ENCODE measurements at regions not wholly inside any gene's neighbourhood (a gene's known extent, or its start where the extent isn't known, plus 50 kb on each side); places are given as distances from the start of the nearest gene placed in this dataset.
"Not testable (repeated sequence)": the region's sequence is repeated elsewhere in the genome, so short reads cannot be mapped to it uniquely, and the experiment has no call there.

DNA sequence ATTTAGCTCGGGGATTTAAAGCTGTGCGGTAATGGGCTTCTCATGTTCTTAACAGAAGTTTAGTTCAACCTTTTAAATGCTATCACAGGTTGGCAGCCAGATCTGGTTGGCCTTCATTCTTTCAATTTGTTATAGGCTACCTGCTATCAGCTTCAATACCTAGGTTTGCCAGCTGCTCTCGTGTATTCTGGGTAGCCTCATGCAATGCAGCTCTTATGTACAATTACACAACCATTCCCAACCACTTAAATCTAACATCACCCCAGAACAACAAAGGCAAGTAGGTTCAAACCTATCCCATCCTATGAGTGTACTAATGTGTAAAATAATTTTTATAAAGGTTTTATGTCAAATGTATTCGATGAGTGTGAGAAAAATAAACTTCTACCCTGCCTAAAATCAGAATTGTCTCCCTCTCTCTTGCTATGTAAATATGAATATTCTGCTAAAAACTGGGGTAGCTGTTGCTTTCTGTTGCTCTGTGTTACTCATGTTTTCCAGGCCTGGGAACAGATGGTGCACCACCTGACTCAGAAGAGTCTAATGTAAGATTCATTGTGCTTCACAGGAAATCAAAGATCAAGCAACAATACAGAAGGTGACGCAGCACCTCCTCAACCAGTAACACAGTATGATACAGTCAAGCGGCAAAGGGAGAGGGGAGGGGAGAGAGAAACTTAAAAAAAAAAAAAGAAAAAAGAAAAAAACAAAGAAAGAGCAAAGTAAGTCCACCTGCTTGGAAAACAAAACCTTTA lies 188.6 kb downstream of the ETV1 start:
- Mint-ChIP-seq H3K4me1 (peaks cover 3 to 10% (median 6%) of the 10 kb centered on the region in 3 donors), H3K27ac (peak overlapping the region in 2 of 8 donors; percentile 5 to 37), H3K36me3 (peaks cover 0 to 17% (median 0%) of the 10 kb centered on the region in 3 donors), H3K9me3 (peaks cover 0 to 2% (median under 1%) of the 10 kb centered on the region in 5 donors), H3K27me3 (peaks cover 0 to 1% of the 10 kb centered on the region in 2 donors), H3K4me3 (no peak overlapping the region)
- ChIA-PET POLR2A (no interaction called here), CTCF (no interaction called here)
- no peaks in the 10 kb centered on the region for H3K36me3 ChIP-seq (ENCODE audit: insufficient read depth, low read length)
- no peak overlapping the region for H3K27ac ChIP-seq (ENCODE audit: low read depth, low read length)
- H3K9me3 ChIP-seq (ENCODE audit: low read length): no peaks in the 10 kb centered on the region
- DNase-seq: peak in 2 of 5 donors; percentile 8 to 52
- no peaks in the 10 kb centered on the region for H3K27me3 ChIP-seq (ENCODE audit: insufficient read depth, low read length, poor library complexity, severe bottlenecking)
- no peak overlapping the region for H3K4me3 ChIP-seq (ENCODE audit: low read length)
- H3K4me1 ChIP-seq (ENCODE audit: insufficient read depth, low read length): no peaks in the 10 kb centered on the region

DNA sequence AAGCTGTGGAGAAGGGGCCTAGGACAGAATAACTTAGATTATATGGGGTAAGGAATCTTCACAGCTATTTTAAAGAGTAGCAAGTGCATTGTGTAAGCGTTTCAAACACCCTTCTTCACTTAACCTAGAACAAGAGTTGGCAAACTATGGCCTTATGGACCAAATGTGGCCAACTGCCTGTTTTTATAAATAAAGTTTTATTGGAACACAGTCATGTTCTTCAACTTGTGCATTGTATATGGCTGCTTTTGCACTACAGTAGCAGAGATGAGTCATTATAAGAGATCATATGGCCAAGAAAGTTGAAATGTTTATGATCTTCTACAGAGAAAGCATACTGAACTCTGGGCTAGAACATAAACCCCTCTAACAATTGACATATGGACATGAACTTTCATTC lies 187.8 kb downstream of the ETV1 start:
- Mint-ChIP-seq H3K27me3 (peaks cover 0 to 3% of the 10 kb centered on the region in 2 donors), H3K4me1 (peaks cover 3 to 10% (median 6%) of the 10 kb centered on the region in 3 donors), H3K36me3 (peaks cover 0 to 20% (median 0%) of the 10 kb centered on the region in 3 donors), H3K27ac (no peak overlapping the region), H3K9me3 (peaks cover 0 to 4% (median 3%) of the 10 kb centered on the region in 5 donors), H3K4me3 (no peak overlapping the region)
- POLR2A ChIA-PET: no interaction called here
- H3K36me3 ChIP-seq (ENCODE audit: insufficient read depth, low read length): no peaks in the 10 kb centered on the region
- no peak for DNase-seq
- CTCF ChIA-PET: no interaction called here
- no peak overlapping the region for H3K27ac ChIP-seq (ENCODE audit: low read depth, low read length)
- no peaks in the 10 kb centered on the region for H3K9me3 ChIP-seq (ENCODE audit: low read length)
- H3K27me3 ChIP-seq (ENCODE audit: insufficient read depth, low read length, poor library complexity, severe bottlenecking): no peaks in the 10 kb centered on the region
- H3K4me3 ChIP-seq (ENCODE audit: low read length): no peak overlapping the region
- no peaks in the 10 kb centered on the region for H3K4me1 ChIP-seq (ENCODE audit: insufficient read depth, low read length)

DNA sequence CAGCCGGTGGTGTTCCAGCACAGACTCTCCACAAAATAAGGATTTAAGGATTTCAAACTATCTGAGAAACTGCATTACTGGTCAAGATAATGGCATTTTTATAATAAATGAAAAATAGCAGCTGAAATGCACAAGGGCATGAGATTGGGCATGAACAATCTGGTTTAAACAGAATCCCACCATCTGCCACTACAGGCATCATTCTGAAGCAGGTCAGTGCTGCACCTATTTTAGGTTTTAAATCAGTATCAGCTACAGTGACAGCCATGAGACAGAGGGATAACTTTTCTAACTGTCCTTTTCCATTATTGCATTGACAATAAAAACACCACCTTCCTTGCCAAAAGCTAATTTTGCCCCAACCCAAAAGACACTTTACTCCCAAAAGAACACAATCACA lies 186.8 kb downstream of the ETV1 start:
- ChIA-PET CTCF (no interaction called here), POLR2A (no interaction called here)
- Histone ChIP-seq H3K4me1 (ENCODE audit: insufficient read depth, low read length) (no peaks in the 10 kb centered on the region), H3K9me3 (ENCODE audit: low read length) (no peaks in the 10 kb centered on the region), H3K4me3 (ENCODE audit: low read length) (no peak overlapping the region), H3K27ac (ENCODE audit: low read depth, low read length) (no peak overlapping the region), H3K27me3 (ENCODE audit: insufficient read depth, low read length, poor library complexity, severe bottlenecking) (no peaks in the 10 kb centered on the region), H3K36me3 (ENCODE audit: insufficient read depth, low read length) (no peaks in the 10 kb centered on the region)
- no peak for DNase-seq
- Mint-ChIP-seq H3K9me3 (peaks cover 0 to 5% (median 3%) of the 10 kb centered on the region in 5 donors), H3K4me3 (no peak overlapping the region), H3K27me3 (peaks cover 0 to 3% of the 10 kb centered on the region in 2 donors), H3K4me1 (peaks cover 3 to 10% (median 6%) of the 10 kb centered on the region in 3 donors), H3K27ac (no peak overlapping the region), H3K36me3 (peaks cover 0 to 20% (median 0%) of the 10 kb centered on the region in 3 donors)

DNA sequence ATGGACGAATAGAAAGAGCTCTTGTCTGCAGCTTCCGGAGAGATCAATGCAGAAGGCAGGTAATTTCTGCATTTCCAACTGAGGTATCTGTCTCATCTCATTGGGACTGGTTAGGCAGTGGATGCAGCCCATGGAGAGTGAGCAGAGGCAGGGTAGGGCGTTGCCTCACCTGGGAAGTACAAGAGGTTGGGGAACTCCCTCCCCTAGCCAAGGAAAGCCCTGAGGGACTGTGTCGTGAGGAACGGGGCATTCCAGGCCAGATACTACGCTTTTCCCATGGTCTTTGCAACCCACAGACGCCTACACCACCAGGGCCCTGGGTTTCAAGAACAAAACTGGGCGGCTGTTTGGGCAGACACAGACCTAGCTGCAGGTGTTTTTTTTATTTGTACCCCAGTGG lies 186.3 kb downstream of the ETV1 start:
- H3K27me3 ChIP-seq (ENCODE audit: insufficient read depth, low read length, poor library complexity, severe bottlenecking): no peaks in the 10 kb centered on the region
- H3K4me3 Mint-ChIP-seq: no peak overlapping the region
- peaks cover 0 to 20% (median 0%) of the 10 kb centered on the region in 3 donors for H3K36me3 Mint-ChIP-seq
- no peak overlapping the region for H3K27ac Mint-ChIP-seq
- H3K27me3 Mint-ChIP-seq: peaks cover 0 to 3% of the 10 kb centered on the region in 2 donors
- H3K27ac ChIP-seq (ENCODE audit: low read depth, low read length): no peak overlapping the region
- ChIA-PET POLR2A (no interaction called here), CTCF (no interaction called here)
- H3K4me1 ChIP-seq (ENCODE audit: insufficient read depth, low read length): no peaks in the 10 kb centered on the region
- H3K9me3 ChIP-seq (ENCODE audit: low read length): no peaks in the 10 kb centered on the region
- H3K9me3 Mint-ChIP-seq: peaks cover 0 to 5% (median 3%) of the 10 kb centered on the region in 5 donors
- H3K36me3 ChIP-seq (ENCODE audit: insufficient read depth, low read length): no peaks in the 10 kb centered on the region
- DNase-seq: no peak
- H3K4me3 ChIP-seq (ENCODE audit: low read length): no peak overlapping the region
- H3K4me1 Mint-ChIP-seq: peaks cover 3 to 10% (median 6%) of the 10 kb centered on the region in 3 donors

DNA sequence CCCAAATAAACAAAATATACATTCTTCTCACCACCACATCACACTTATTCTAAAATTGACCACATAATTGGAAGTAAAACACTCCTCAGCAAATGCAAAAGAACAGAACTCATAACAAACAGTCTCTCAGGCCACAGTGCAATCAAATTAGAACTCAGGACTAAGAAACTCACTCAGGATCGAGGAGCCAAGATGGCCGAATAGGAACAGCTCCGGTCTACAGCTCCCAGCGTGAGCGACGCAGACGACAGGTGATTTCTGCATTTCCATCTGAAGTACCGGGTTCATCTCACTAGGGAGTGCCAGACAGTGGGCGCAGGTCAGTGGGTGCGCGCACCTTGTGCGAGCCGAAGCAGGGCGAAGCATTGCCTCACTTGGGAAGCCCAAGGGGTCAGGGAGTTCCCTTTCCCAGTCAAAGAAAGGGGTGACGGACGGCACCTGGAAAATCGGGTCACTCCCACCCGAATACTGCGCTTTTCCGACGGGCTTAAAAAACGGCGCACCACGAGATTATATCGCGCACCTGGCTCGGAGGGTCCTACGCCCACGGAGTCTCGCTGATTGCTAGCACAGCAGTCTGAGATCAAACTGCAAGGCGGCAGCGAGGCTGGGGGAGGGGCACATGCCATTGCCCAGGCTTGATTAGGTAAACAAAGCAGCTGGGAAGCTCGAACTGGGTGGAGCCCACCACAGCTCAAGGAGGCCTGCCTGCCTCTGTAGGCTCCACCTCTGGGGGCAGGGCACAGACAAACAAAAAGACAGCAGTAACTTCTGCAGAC lies 183.2 kb downstream of the ETV1 start:
- H3K9me3 Mint-ChIP-seq; POLR2A ChIA-PET; H3K4me3 Mint-ChIP-seq; H3K27ac ChIP-seq (ENCODE audit: low read depth, low read length); H3K4me1 Mint-ChIP-seq; H3K27me3 ChIP-seq (ENCODE audit: insufficient read depth, low read length, poor library complexity, severe bottlenecking); H3K4me1 ChIP-seq (ENCODE audit: insufficient read depth, low read length); H3K27me3 Mint-ChIP-seq; H3K4me3 ChIP-seq (ENCODE audit: low read length); H3K36me3 ChIP-seq (ENCODE audit: insufficient read depth, low read length); DNase-seq; H3K27ac Mint-ChIP-seq; CTCF ChIA-PET; H3K9me3 ChIP-seq (ENCODE audit: low read length): not testable (repeated sequence)
- peaks cover 0 to 20% (median 0%) of the 10 kb centered on the region in 3 donors for H3K36me3 Mint-ChIP-seq

DNA sequence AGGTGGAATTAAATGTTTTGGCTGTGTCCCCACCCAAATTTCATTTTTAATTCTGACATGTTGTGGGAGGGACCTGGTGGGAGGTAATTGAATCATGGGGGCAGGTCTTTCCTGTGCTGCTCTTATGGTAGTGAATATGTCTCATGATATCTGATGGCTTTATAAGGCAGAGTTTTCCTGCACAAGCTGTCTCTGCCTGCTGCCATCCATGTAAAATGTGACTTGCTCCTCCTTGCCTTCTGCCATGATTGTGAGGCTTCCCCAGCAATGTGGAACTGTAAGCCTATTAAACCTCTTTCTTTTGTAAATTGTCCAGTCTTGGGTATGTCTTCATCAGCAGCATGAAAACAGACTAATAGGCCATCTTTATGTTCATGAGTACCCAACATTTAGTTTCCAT lies 172.2 kb downstream of the ETV1 start:
- H3K27ac ChIP-seq (ENCODE audit: low read depth, low read length); H3K4me3 ChIP-seq (ENCODE audit: low read length); H3K4me3 Mint-ChIP-seq; DNase-seq; H3K27me3 Mint-ChIP-seq; H3K4me1 Mint-ChIP-seq; H3K36me3 ChIP-seq (ENCODE audit: insufficient read depth, low read length); POLR2A ChIA-PET; H3K27me3 ChIP-seq (ENCODE audit: insufficient read depth, low read length, poor library complexity, severe bottlenecking); H3K9me3 Mint-ChIP-seq; H3K4me1 ChIP-seq (ENCODE audit: insufficient read depth, low read length); H3K9me3 ChIP-seq (ENCODE audit: low read length); H3K27ac Mint-ChIP-seq; CTCF ChIA-PET: not testable (repeated sequence)
- peaks cover 0 to 18% (median 0%) of the 10 kb centered on the region in 3 donors for H3K36me3 Mint-ChIP-seq

DNA sequence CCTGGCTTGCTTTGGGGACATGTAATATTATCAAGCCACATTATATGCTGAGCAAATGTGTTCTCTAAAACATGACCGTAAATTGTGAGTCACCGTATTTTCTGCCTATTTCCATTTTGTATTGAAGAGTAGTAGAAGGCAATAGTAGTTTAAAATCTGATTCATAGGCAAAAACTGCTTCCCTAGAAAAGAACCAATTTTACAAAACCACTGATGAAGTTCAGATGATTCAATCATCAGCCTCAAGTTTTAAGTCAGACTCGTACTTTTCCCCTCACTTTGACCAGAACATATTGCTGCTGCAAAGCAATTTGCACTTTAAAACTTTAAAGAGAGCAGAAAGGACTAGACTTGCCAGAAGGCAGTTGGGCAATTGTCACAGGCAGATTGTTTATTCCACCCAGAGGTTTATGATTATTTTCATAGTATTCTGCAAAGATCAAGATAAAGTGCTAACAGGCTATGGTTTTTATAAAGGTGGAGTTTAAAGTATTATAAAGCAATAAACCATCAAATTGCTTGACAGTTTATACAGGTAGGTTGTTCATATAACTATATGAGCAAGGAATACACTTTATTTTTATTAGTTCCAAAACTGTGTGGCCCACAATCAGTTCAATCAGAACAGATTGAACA lies 168.2 kb downstream of the ETV1 start:
- Mint-ChIP-seq H3K4me3 (no peak overlapping the region), H3K36me3 (peaks cover 0 to 5% (median 0%) of the 10 kb centered on the region in 3 donors), H3K9me3 (peaks cover 0 to 8% (median 2%) of the 10 kb centered on the region in 5 donors), H3K27ac (peak overlapping the region in 1 of 8 donors; percentile 21), H3K27me3 (no peaks in the 10 kb centered on the region), H3K4me1 (no peaks in the 10 kb centered on the region)
- H3K27ac ChIP-seq (ENCODE audit: low read depth, low read length): no peak overlapping the region
- no peak for DNase-seq
- no peaks in the 10 kb centered on the region for H3K9me3 ChIP-seq (ENCODE audit: low read length)
- no peak overlapping the region for H3K4me3 ChIP-seq (ENCODE audit: low read length)
- H3K27me3 ChIP-seq (ENCODE audit: insufficient read depth, low read length, poor library complexity, severe bottlenecking): no peaks in the 10 kb centered on the region
- CTCF ChIA-PET: no interaction called here
- H3K36me3 ChIP-seq (ENCODE audit: insufficient read depth, low read length): no peaks in the 10 kb centered on the region
- no peaks in the 10 kb centered on the region for H3K4me1 ChIP-seq (ENCODE audit: insufficient read depth, low read length)
- POLR2A ChIA-PET: no interaction called here

DNA sequence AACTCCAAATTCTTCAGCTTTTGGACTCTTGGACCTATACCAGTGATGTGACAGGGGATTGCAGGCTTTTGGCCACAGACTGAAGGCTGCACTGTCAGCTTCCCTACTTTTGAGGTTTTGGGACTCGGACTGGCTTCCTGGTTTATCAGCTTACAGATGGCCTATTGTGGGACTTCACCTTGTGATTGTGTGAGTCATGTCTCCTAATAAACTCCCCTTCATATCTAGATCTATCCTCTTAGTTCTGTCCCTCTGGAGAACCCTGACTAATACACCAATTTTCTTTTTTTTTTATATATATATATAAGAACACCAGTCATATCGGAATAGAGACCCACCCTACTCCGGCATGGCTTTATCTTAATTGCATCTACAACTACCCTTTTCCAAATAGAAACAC lies 166.8 kb downstream of the ETV1 start:
- Histone ChIP-seq H3K36me3 (ENCODE audit: insufficient read depth, low read length) (no peaks in the 10 kb centered on the region), H3K27me3 (ENCODE audit: insufficient read depth, low read length, poor library complexity, severe bottlenecking) (no peaks in the 10 kb centered on the region), H3K4me3 (ENCODE audit: low read length) (no peak overlapping the region), H3K27ac (ENCODE audit: low read depth, low read length) (no peak overlapping the region), H3K4me1 (ENCODE audit: insufficient read depth, low read length) (no peaks in the 10 kb centered on the region), H3K9me3 (ENCODE audit: low read length) (no peaks in the 10 kb centered on the region)
- Mint-ChIP-seq H3K36me3 (no peaks in the 10 kb centered on the region), H3K4me1 (no peaks in the 10 kb centered on the region), H3K27ac (no peak overlapping the region), H3K9me3 (no peaks in the 10 kb centered on the region), H3K27me3 (no peaks in the 10 kb centered on the region), H3K4me3 (no peak overlapping the region)
- ChIA-PET POLR2A (no interaction called here), CTCF (no interaction called here)
- no peak for DNase-seq

All from CD8-positive, alpha-beta memory T cell (primary cell).